AG04450 (cell line): ENCODE measurements at regions not wholly inside any gene's neighbourhood (a gene's known extent, or its start where the extent isn't known, plus 50 kb on each side); places are given as distances from the start of the nearest gene placed in this dataset.

Source experiments
- CTCF ChIA-PET: fragments of 300-600, 350-600 bp; formaldehyde crosslinking; extraction: SDS; loops from one replicate; lab custom pipeline; 2022; ENCODE audit warnings: antibody characterized with exemption, inconsistent platforms; lab: Charles Lee
- POLR2A ChIA-PET: fragments of 350-600 bp; formaldehyde crosslinking; extraction: SDS; loops from one replicate; lab custom pipeline; 2021; ENCODE audit warnings: antibody characterized with exemption, inconsistent platforms; lab: Yijun Ruan, JAX
- DNase-seq: peaks from one replicate; pipeline ENCODE4 v3.0.0-alpha.2; 2011; ENCODE audit warnings: low read depth, low spot score
- H3K27ac ChIP-seq: one replicate; pipeline ENCODE4 v1.5.1; 2012; ENCODE audit warnings: low read depth, low read length, control low read depth
- H3K27me3 ChIP-seq: one replicate; pipeline ENCODE4 v1.6.0; 2012; ENCODE audit warnings: low read length; ENCODE audit not compliant: control insufficient read depth, insufficient read depth
- H3K4me3 ChIP-seq: 2 replicates; pipeline ENCODE4 v1.5.1; 2011; ENCODE audit warnings: mild to moderate bottlenecking, low read depth, low read length, control low read depth
- H3K9me3 ChIP-seq: 2 replicates; pipeline ENCODE4 v1.5.1; 2012; ENCODE audit warnings: low read length; ENCODE audit not compliant: control insufficient read depth, insufficient read depth
- CTCF ChIP-seq: IDR thresholded peaks from 2 replicates; pipeline ENCODE4 v1.5.1; 2011; ENCODE audit warnings: low read depth, low read length, control low read depth, inconsistent platforms

GRCh38 chr12:24328261-24328660 lies 378.8 kb upstream of the SOX5 start:
- no peak for DNase-seq
- TF ChIP-seq CTCF, result no peak
- POLR2A ChIA-PET, result no interaction called here
- CTCF ChIA-PET, result no interaction called here
- H3K4me3 ChIP-seq, result no peak overlapping the region
- no peaks in the 10 kb centered on the region for H3K27me3 ChIP-seq
- no peaks in the 10 kb centered on the region for H3K9me3 ChIP-seq
- H3K27ac ChIP-seq, result no peak overlapping the region

- Histone ChIP-seq H3K4me3 (no peak overlapping the region), H3K27me3 (no peaks in the 10 kb centered on the region), H3K27ac (no peak overlapping the region), H3K9me3 (no peaks in the 10 kb centered on the region)
- DNase-seq, result no peak
- ChIA-PET POLR2A (no interaction called here), CTCF (no interaction called here)
- no peak for TF ChIP-seq CTCF
Measured at GRCh38 chr12:24325331-24325730, 375.9 kb upstream of the SOX5 start.

- Histone ChIP-seq H3K27ac (no peak overlapping the region), H3K27me3 (no peaks in the 10 kb centered on the region), H3K9me3 (no peaks in the 10 kb centered on the region), H3K4me3 (no peak overlapping the region)
- no peak for TF ChIP-seq CTCF
- no peak for DNase-seq
- CTCF ChIA-PET, result no interaction called here
- POLR2A ChIA-PET, result no interaction called here
Measured at GRCh38 chr12:24307716-24308335, 358.4 kb upstream of the SOX5 start.

- no peaks in the 10 kb centered on the region for H3K9me3 ChIP-seq
- H3K4me3 ChIP-seq, result no peak overlapping the region
- no peak for DNase-seq
- CTCF ChIA-PET, result no interaction called here
- no peaks in the 10 kb centered on the region for H3K27me3 ChIP-seq
- POLR2A ChIA-PET, result no interaction called here
- H3K27ac ChIP-seq, result no peak overlapping the region
- TF ChIP-seq CTCF, result no peak
Measured at GRCh38 chr12:24307153-24307552, 357.7 kb upstream of the SOX5 start.

GRCh38 chr12:24306001-24306400 lies 356.5 kb upstream of the SOX5 start:
- no peaks in the 10 kb centered on the region for H3K27me3 ChIP-seq
- DNase-seq, result no peak
- no peaks in the 10 kb centered on the region for H3K9me3 ChIP-seq
- POLR2A ChIA-PET, result interaction anchor here (1.3 kb wide), 1 partner anchor 10 kb away, joined by 3 read pairs; no protein-coding TSS in a partner anchor
- TF ChIP-seq CTCF, result no peak
- H3K27ac ChIP-seq, result no peak overlapping the region
- CTCF ChIA-PET, result no interaction called here
- no peak overlapping the region for H3K4me3 ChIP-seq
